ENCODE measurements at regions not wholly inside any gene's neighbourhood (a gene's known extent, or its start where the extent isn't known, plus 50 kb on each side); places are given as distances from the start of the nearest gene placed in this dataset.
"Not testable (repeated sequence)": the region's sequence is repeated elsewhere in the genome, so short reads cannot be mapped to it uniquely, and the experiment has no call there.

GRCh38 chr17:54372069-54372749 lies 528.4 kb upstream of the TOM1L1 start:
- no peak for DNase-seq

- DNase-seq, result no peak
Measured at GRCh38 chr17:54373970-54374369, 526.7 kb upstream of the TOM1L1 start.

- DNase-seq, result not testable (repeated sequence)
Measured at GRCh38 chr17:54376409-54376808, 524.2 kb upstream of the TOM1L1 start.

- no peak for DNase-seq
Measured at GRCh38 chr17:54381482-54381881, 519.2 kb upstream of the TOM1L1 start.

- no peak for DNase-seq
Measured at GRCh38 chr17:54404259-54404658, 496.4 kb upstream of the TOM1L1 start.

GRCh38 chr17:54405826-54406225 lies 494.8 kb upstream of the TOM1L1 start:
- DNase-seq, result no peak

- no peak for DNase-seq
Measured at GRCh38 chr17:54408731-54409130, 491.9 kb upstream of the TOM1L1 start.

- DNase-seq, result no peak
Measured at GRCh38 chr17:54418467-54418866, 482.2 kb upstream of the TOM1L1 start.

GRCh38 chr17:54425671-54426070 lies 475.0 kb upstream of the TOM1L1 start:
- no peak for DNase-seq

- DNase-seq, result no peak
Measured at GRCh38 chr17:54426296-54426886, 474.3 kb upstream of the TOM1L1 start.

GRCh38 chr17:54435966-54436365 lies 464.7 kb upstream of the TOM1L1 start:
- DNase-seq, result no peak

- no peak for DNase-seq
Measured at GRCh38 chr17:54439816-54440215, 460.8 kb upstream of the TOM1L1 start.

- no peak for DNase-seq
Measured at GRCh38 chr17:54451051-54451450, 449.6 kb upstream of the TOM1L1 start.

GRCh38 chr17:54452666-54453348 lies 447.8 kb upstream of the TOM1L1 start:
- no peak for DNase-seq

GRCh38 chr17:54455251-54455868 lies 445.3 kb upstream of the TOM1L1 start:
- no peak for DNase-seq

- DNase-seq, result not testable (repeated sequence)
Measured at GRCh38 chr17:54465443-54465842, 435.2 kb upstream of the TOM1L1 start.

GRCh38 chr17:54466875-54467274 lies 433.8 kb upstream of the TOM1L1 start:
- no peak for DNase-seq

GRCh38 chr17:54482843-54483242 lies 417.8 kb upstream of the TOM1L1 start:
- DNase-seq, result no peak

- no peak for DNase-seq
Measured at GRCh38 chr17:54493691-54494090, 407.0 kb upstream of the TOM1L1 start.

- no peak for DNase-seq
Measured at GRCh38 chr17:54494721-54495715, 405.6 kb upstream of the TOM1L1 start.

GRCh38 chr17:54505404-54505803 lies 395.2 kb upstream of the TOM1L1 start:
- DNase-seq, result no peak

- no peak for DNase-seq
Measured at GRCh38 chr17:54518706-54519105, 381.9 kb upstream of the TOM1L1 start.

- DNase-seq, result no peak
Measured at GRCh38 chr17:54521137-54521536, 379.5 kb upstream of the TOM1L1 start.
